ENCODE measurements at regions not wholly inside any gene's neighbourhood (a gene's known extent, or its start where the extent isn't known, plus 50 kb on each side); places are given as distances from the start of the nearest gene placed in this dataset.

GRCh38 chr15:66621491-66622467, 56.0 kb upstream of the LCTL start:
- no peak for TF ChIP-seq SIN3A (IDR thresholded peaks at IDR 0.05; ENCODE audit: borderline replicate concordance, insufficient read depth, low read length)
- TF ChIP-seq TAF1 (IDR thresholded peaks at IDR 0.05; ENCODE audit: borderline replicate concordance, insufficient read depth, low read length): no peak
- TF ChIP-seq, protein P1, sequence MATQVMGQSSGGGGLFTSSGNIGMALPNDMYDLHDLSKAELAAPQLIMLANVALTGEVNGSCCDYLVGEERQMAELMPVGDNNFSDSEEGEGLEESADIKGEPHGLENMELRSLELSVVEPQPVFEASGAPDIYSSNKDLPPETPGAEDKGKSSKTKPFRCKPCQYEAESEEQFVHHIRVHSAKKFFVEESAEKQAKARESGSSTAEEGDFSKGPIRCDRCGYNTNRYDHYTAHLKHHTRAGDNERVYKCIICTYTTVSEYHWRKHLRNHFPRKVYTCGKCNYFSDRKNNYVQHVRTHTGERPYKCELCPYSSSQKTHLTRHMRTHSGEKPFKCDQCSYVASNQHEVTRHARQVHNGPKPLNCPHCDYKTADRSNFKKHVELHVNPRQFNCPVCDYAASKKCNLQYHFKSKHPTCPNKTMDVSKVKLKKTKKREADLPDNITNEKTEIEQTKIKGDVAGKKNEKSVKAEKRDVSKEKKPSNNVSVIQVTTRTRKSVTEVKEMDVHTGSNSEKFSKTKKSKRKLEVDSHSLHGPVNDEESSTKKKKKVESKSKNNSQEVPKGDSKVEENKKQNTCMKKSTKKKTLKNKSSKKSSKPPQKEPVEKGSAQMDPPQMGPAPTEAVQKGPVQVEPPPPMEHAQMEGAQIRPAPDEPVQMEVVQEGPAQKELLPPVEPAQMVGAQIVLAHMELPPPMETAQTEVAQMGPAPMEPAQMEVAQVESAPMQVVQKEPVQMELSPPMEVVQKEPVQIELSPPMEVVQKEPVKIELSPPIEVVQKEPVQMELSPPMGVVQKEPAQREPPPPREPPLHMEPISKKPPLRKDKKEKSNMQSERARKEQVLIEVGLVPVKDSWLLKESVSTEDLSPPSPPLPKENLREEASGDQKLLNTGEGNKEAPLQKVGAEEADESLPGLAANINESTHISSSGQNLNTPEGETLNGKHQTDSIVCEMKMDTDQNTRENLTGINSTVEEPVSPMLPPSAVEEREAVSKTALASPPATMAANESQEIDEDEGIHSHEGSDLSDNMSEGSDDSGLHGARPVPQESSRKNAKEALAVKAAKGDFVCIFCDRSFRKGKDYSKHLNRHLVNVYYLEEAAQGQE (IDR thresholded peaks at IDR 0.05; ENCODE audit: insufficient read depth in 1 of 2, low read depth in 2 of 2, low read length in 2 of 2): no peak
